Coronary artery (tissue), 2 donors: ENCODE measurements at regions not wholly inside any gene's neighbourhood (a gene's known extent, or its start where the extent isn't known, plus 50 kb on each side); places are given as distances from the start of the nearest gene placed in this dataset.

Experiments used
- DNase-seq: peaks from one replicate; pipeline ENCODE4 v3.0.0-alpha.2; 2017; ENCODE audit warnings: low spot score
- H3K27ac ChIP-seq, 2 donors: fragments of 200-600 bp; sonication (generic); one replicate each; pipeline ENCODE4 v1.5.1; 2016 to 2019
- H3K4me3 ChIP-seq: fragments of 200-600 bp; sonication (generic); 2 replicates; pipeline ENCODE4 v1.5.1; 2016; ENCODE audit warnings: mild to moderate bottlenecking, moderate library complexity
- CTCF ChIP-seq: fragments of 200-600 bp; sonication (generic); IDR thresholded peaks from one replicate; pipeline ENCODE4 v1.5.1; 2019; ENCODE audit warnings: antibody characterized with exemption

DNA sequence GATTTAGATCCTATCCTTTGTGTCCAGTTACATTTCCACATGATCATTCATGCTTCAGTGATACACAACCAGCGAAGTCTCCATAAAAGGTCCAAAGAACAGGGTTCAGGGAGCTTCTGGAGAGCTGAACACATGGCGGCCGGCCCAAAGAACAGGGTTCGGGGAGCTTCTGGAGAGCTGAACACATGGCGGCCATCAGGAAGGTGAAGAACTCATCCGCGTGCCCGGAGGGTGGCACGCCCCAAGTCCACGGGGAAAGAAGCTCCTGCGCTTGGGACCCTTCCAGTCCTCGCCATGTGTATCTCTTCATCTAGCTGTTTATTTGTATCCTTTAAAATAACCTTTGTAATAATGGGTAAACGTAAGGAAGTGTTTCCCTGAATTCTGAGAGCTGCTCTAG, 91.9 kb upstream of the FLRT2 start:
- Histone ChIP-seq H3K27ac (no peak overlapping the region), H3K4me3 (no peak overlapping the region)
- TF ChIP-seq CTCF = no peak
- no peak for DNase-seq

DNA sequence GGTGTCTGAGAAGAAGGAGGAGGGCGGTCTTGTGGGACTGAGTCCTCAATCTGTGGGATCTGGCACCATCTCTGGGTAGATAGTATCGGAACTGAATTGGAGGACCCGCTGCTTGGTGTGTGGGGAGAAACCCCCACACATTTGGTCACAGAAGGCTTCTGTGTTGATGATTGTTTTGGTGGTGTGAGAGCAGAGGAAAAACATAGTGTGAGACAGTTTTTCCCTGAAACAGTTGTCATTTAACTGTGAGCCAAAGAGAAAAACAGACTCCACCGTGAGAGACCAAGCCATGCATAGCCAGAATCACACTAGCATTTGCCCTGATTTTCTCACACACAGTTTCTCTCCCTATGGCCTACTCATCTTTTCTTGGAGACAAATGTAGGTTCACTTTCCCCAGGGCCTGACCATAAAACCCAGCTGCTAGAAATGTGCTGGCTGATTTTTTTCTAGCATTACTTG, 91.4 kb upstream of the FLRT2 start:
- no peak for TF ChIP-seq CTCF
- Histone ChIP-seq H3K4me3 (no peak overlapping the region), H3K27ac (no peak overlapping the region)
- no peak for DNase-seq

DNA sequence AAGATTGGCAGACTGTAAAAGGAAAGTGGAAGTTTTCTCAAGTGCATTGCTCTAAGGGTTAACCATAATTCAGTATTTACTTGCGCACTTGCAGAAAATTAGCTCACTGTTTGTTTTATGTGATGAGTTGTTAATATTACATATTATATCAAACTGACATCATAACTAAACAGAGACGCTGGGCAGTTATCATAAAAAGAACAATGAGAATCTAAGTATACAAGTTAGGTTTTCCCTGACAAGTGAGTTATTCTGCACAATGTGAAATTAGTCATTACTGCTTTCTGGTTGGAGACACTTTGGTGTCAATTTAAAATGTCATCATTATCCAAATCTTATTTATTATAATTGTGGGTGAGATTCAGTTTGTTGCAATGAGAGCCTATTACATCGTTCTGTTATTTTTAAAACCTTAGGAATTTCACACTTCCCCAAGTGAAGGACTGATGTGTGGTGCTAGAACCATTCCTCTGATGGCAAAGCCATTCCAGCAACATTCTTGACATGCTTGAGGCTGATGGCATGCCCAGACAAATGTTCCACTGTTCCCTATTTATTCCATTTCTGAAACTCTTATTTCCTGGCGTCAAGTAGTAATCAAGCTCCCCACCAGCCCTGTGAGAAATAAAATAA, 90.1 kb upstream of the FLRT2 start:
- DNase-seq = no peak
- no peak overlapping the region for H3K4me3 ChIP-seq
- no peak overlapping the region for H3K27ac ChIP-seq
- no peak for TF ChIP-seq CTCF

GRCh38 chr14:85441909-85442643, 87.9 kb upstream of the FLRT2 start:
- Histone ChIP-seq H3K4me3 (no peak overlapping the region), H3K27ac (no peak overlapping the region)
- TF ChIP-seq CTCF = no peak
- no peak for DNase-seq

- Histone ChIP-seq H3K4me3 (no peak overlapping the region), H3K27ac (no peak overlapping the region)
- no peak for TF ChIP-seq CTCF
- no peak for DNase-seq
These were observed 86.9 kb upstream of the FLRT2 start for GRCh38 chr14:85442996-85443395.

DNA sequence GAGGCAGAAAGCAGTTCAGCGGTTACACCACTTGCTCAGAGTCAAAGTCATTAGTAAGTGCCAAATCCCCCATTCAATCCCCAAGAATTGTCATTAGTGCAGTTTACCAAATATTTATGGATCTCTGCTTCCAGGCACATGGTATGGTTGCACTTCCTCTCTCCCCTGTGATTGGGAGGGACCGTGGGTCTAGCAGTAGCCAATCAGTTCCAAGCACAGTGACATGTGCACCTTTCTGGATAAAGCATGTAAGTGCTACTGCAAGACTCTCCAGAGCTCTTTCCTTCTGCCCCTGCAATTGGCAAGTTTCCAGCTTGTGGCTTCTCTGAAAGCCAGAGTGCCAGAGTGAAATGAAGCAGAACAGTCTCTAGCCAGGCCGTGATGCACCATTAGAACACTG, 85.3 kb upstream of the FLRT2 start:
- no peak overlapping the region for H3K27ac ChIP-seq
- no peak for TF ChIP-seq CTCF
- no peak overlapping the region for H3K4me3 ChIP-seq
- no peak for DNase-seq
